Testis (tissue), 2 donors: ENCODE measurements at regions not wholly inside any gene's neighbourhood (a gene's known extent, or its start where the extent isn't known, plus 50 kb on each side); places are given as distances from the start of the nearest gene placed in this dataset.

Experiments
- DNase-seq: peaks from one replicate; pipeline ENCODE4 v3.0.0-alpha.2; 2019
- H3K27ac ChIP-seq, 2 donors: fragments of 200-600 bp; sonication (generic); one replicate each; pipeline ENCODE4 v1.5.1; 2019
- H3K27me3 ChIP-seq: fragments of 200-600 bp; sonication (generic); one replicate; pipeline ENCODE4 v1.5.1; 2019
- H3K36me3 ChIP-seq: fragments of 200-600 bp; sonication (generic); one replicate; pipeline ENCODE4 v1.5.1; 2017; ENCODE audit warnings: low read depth; ENCODE audit errors: missing control alignments
- H3K4me1 ChIP-seq: fragments of 200-600 bp; sonication (generic); one replicate; pipeline ENCODE4 v1.5.1; 2019
- H3K4me3 ChIP-seq, 2 donors: fragments of 200-600 bp; sonication (generic); one replicate each; pipeline ENCODE4 v1.5.1; 2017 to 2019
- H3K9me3 ChIP-seq: fragments of 200-600 bp; sonication (generic); one replicate; pipeline ENCODE4 v1.5.1; 2017
- CTCF ChIP-seq, 3 experiments: fragments of 450-650 bp in 2 of 3; fragments of 200-600 bp in 1 of 3; sonication (generic) in 1 of 3; IDR thresholded peaks; one replicate each; pipeline ENCODE4 v1.5.1; 2016 to 2019; ENCODE audit warnings: antibody characterized with exemption in 3 of 3, mild to moderate bottlenecking in 2 of 3, moderate library complexity in 1 of 3
- POLR2A ChIP-seq: fragments of 450-650 bp; IDR thresholded peaks from one replicate; pipeline ENCODE4 v1.6.1; 2017; ENCODE audit warnings: antibody characterized with exemption, mild to moderate bottlenecking, moderate library complexity
- WGBS, 2 donors: methylation state at CpG; one replicate each; pipeline ENCODE4 v1.1.5; 2018; 5-methylcytosine and 5-hydroxymethylcytosine counted together
- intact Hi-C: fragments of 100-400 bp; cut with DNase I; formaldehyde crosslinking; loops from one replicate; pipeline ENCODE4 v1.15.1; 2023; ENCODE audit warnings: low total_unique reads

GRCh38 chr4:16989371-16989770 is 90.9 kb upstream of the LDB2 start:
- intact Hi-C loops: no loop called here
- 86 to 100% methylated on average over 1 of the region's 1 CpG for WGBS, 2 donors
- no peak for DNase-seq
- Histone ChIP-seq H3K36me3 (no peaks in the 10 kb centered on the region), H3K27me3 (no peaks in the 10 kb centered on the region), H3K27ac (no peak overlapping the region), H3K9me3 (no peaks in the 10 kb centered on the region), H3K4me3 (no peak overlapping the region), H3K4me1 (no peaks in the 10 kb centered on the region)
- TF ChIP-seq POLR2A (no peak), CTCF (IDR thresholded peaks at IDR 0.05) (no peak)

- H3K36me3 ChIP-seq: no peaks in the 10 kb centered on the region
- DNase-seq: no peak
- no peak overlapping the region for H3K4me3 ChIP-seq
- no peaks in the 10 kb centered on the region for H3K4me1 ChIP-seq
- no peak overlapping the region for H3K27ac ChIP-seq
- H3K9me3 ChIP-seq: no peaks in the 10 kb centered on the region
- H3K27me3 ChIP-seq: no peaks in the 10 kb centered on the region
- 90 to 96% methylated on average over 2 of the region's 2 CpGs for WGBS, 2 donors
- intact Hi-C loops: no loop called here
- TF ChIP-seq CTCF (IDR thresholded peaks at IDR 0.05) (no peak), POLR2A (no peak)
Observed at GRCh38 chr4:16988814-16989213, 90.4 kb upstream of the LDB2 start.

GRCh38 chr4:16977081-16977480 is 78.6 kb upstream of the LDB2 start:
- intact Hi-C loops: no loop called here
- Histone ChIP-seq H3K27me3 (no peaks in the 10 kb centered on the region), H3K36me3 (no peaks in the 10 kb centered on the region), H3K4me1 (no peaks in the 10 kb centered on the region), H3K27ac (no peak overlapping the region), H3K9me3 (no peaks in the 10 kb centered on the region), H3K4me3 (no peak overlapping the region)
- TF ChIP-seq CTCF (IDR thresholded peaks at IDR 0.05) (no peak), POLR2A (no peak)
- DNase-seq: no peak

GRCh38 chr4:16969696-16970135 is 71.3 kb upstream of the LDB2 start:
- Histone ChIP-seq H3K27me3 (no peaks in the 10 kb centered on the region), H3K9me3 (no peaks in the 10 kb centered on the region), H3K27ac (no peak overlapping the region), H3K36me3 (no peaks in the 10 kb centered on the region), H3K4me1 (peaks cover 4% of the 10 kb centered on the region), H3K4me3 (no peak overlapping the region)
- intact Hi-C loops: no loop called here
- WGBS, 2 donors: 67% methylated on average over 8 of the region's 8 CpGs
- TF ChIP-seq CTCF (IDR thresholded peaks at IDR 0.05) (no peak), POLR2A (no peak)
- DNase-seq: peak; percentile 33

GRCh38 chr4:16967722-16968121 is 69.3 kb upstream of the LDB2 start:
- 49 to 52% methylated on average over 5 of the region's 5 CpGs for WGBS, 2 donors
- no peaks in the 10 kb centered on the region for H3K27me3 ChIP-seq
- intact Hi-C loops: no loop called here
- DNase-seq: peak; percentile 62
- TF ChIP-seq CTCF (IDR thresholded peaks at IDR 0.05): no peak
- no peak for TF ChIP-seq POLR2A
- no peak overlapping the region for H3K4me3 ChIP-seq
- no peaks in the 10 kb centered on the region for H3K36me3 ChIP-seq
- H3K9me3 ChIP-seq: no peaks in the 10 kb centered on the region
- peaks cover 4% of the 10 kb centered on the region for H3K4me1 ChIP-seq
- H3K27ac ChIP-seq: peak overlapping the region in 1 of 2 donors; percentile 28
